ENCODE measurements at regions not wholly inside any gene's neighbourhood (a gene's known extent, or its start where the extent isn't known, plus 50 kb on each side); places are given as distances from the start of the nearest gene placed in this dataset.

GRCh38 chr3:66854601-66855151 is 143.4 kb upstream of the KBTBD8 start:
- H3K4me3 ChIP-seq (ENCODE audit: low read length) = no peak overlapping the region
- DNase-seq (ENCODE audit: low read depth) = no peak
- no peak for TF ChIP-seq CTCF (conservative IDR thresholded peaks at IDR 0.05; ENCODE audit: low read length)

GRCh38 chr3:66856533-66856932 is 141.6 kb upstream of the KBTBD8 start:
- TF ChIP-seq CTCF (conservative IDR thresholded peaks at IDR 0.05; ENCODE audit: low read length) = no peak
- no peak overlapping the region for H3K4me3 ChIP-seq (ENCODE audit: low read length)
- no peak for DNase-seq (ENCODE audit: low read depth)

GRCh38 chr3:66858656-66859381 is 139.3 kb upstream of the KBTBD8 start:
- no peak overlapping the region for H3K4me3 ChIP-seq (ENCODE audit: low read length)
- no peak for DNase-seq (ENCODE audit: low read depth)
- TF ChIP-seq CTCF (conservative IDR thresholded peaks at IDR 0.05; ENCODE audit: low read length) = no peak

GRCh38 chr3:66860771-66861170 is 137.3 kb upstream of the KBTBD8 start:
- no peak for TF ChIP-seq CTCF (conservative IDR thresholded peaks at IDR 0.05; ENCODE audit: low read length)
- DNase-seq (ENCODE audit: low read depth) = no peak
- H3K4me3 ChIP-seq (ENCODE audit: low read length) = no peak overlapping the region

- H3K4me3 ChIP-seq (ENCODE audit: low read length) = no peak overlapping the region
- DNase-seq (ENCODE audit: low read depth) = no peak
- no peak for TF ChIP-seq CTCF (conservative IDR thresholded peaks at IDR 0.05; ENCODE audit: low read length)
Measured at GRCh38 chr3:66863205-66864111, 134.6 kb upstream of the KBTBD8 start.

GRCh38 chr3:66884659-66885058 is 113.4 kb upstream of the KBTBD8 start:
- H3K4me3 ChIP-seq (ENCODE audit: low read length) = no peak overlapping the region
- TF ChIP-seq CTCF (conservative IDR thresholded peaks at IDR 0.05; ENCODE audit: low read length) = no peak
- DNase-seq (ENCODE audit: low read depth) = no peak
